Transverse colon (tissue), 4 donors: ENCODE measurements at regions not wholly inside any gene's neighbourhood (a gene's known extent, or its start where the extent isn't known, plus 50 kb on each side); places are given as distances from the start of the nearest gene placed in this dataset.

Experiments
- EP300 ChIP-seq: sonication (generic); formaldehyde crosslinking; IDR thresholded peaks from one replicate; pipeline ENCODE4 v1.6.1; 2017; ENCODE audit warnings: antibody characterized with exemption, low read depth
- POLR2A ChIP-seq: fragments of 450-650 bp; IDR thresholded peaks from one replicate; pipeline ENCODE4 v1.6.1; 2016; ENCODE audit warnings: antibody characterized with exemption, mild to moderate bottlenecking, moderate library complexity
- POLR2AphosphoS5 ChIP-seq, 3 donors: sonication (generic); formaldehyde crosslinking; IDR thresholded peaks; one replicate each; pipeline ENCODE4 v1.6.1; 2016; ENCODE audit warnings: antibody characterized with exemption in 3 of 3
- TF ChIP-seq, protein P1 (sequence below), 5 experiments: fragments of 200-600 bp in 3 of 5; fragments of 450-650 bp in 2 of 5; sonication (generic) in 3 of 5; IDR thresholded peaks; 1 replicate in 2 of 5; 2 replicates in 3 of 5; pipeline ENCODE4 v1.5.1; 2016 to 2017; ENCODE audit warnings: antibody characterized with exemption in 5 of 5, inconsistent platforms in 3 of 5, mild to moderate bottlenecking in 2 of 5, moderate library complexity in 1 of 5

DNA sequence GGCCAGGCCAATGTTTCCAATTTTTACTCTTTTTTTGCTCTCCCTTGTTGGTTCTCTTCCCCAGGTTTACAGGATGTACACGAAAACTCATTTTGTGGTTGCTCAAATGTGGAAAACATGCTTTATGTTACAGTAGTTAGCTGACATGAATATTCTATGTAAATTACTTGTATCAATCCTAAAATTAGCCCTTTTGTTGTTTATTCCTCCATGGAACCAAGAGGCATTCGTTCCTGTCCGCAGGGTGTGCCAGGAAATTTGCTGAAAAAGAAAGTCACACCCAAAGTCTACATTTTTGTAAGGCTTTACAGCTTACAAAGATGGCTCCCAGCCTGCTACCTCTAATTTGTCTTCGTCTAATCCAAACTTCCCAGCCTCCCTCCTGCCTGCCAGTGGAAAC is 652.3 kb downstream of the ETS1 start:
- TF ChIP-seq, protein P1, sequence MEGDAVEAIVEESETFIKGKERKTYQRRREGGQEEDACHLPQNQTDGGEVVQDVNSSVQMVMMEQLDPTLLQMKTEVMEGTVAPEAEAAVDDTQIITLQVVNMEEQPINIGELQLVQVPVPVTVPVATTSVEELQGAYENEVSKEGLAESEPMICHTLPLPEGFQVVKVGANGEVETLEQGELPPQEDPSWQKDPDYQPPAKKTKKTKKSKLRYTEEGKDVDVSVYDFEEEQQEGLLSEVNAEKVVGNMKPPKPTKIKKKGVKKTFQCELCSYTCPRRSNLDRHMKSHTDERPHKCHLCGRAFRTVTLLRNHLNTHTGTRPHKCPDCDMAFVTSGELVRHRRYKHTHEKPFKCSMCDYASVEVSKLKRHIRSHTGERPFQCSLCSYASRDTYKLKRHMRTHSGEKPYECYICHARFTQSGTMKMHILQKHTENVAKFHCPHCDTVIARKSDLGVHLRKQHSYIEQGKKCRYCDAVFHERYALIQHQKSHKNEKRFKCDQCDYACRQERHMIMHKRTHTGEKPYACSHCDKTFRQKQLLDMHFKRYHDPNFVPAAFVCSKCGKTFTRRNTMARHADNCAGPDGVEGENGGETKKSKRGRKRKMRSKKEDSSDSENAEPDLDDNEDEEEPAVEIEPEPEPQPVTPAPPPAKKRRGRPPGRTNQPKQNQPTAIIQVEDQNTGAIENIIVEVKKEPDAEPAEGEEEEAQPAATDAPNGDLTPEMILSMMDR (IDR thresholded peaks at IDR 0.05), result no peak
- TF ChIP-seq POLR2A (no peak), POLR2AphosphoS5 (IDR thresholded peaks at IDR 0.05) (no peak), EP300 (no peak)
